ENCODE measurements at regions not wholly inside any gene's neighbourhood (a gene's known extent, or its start where the extent isn't known, plus 50 kb on each side); places are given as distances from the start of the nearest gene placed in this dataset.
"Not testable (repeated sequence)": the region's sequence is repeated elsewhere in the genome, so short reads cannot be mapped to it uniquely, and the experiment has no call there.

- H3K9me3 ChIP-seq: no peaks in the 10 kb centered on the region
- DNase-seq (ENCODE audit: low spot score): no peak
- H3K4me3 ChIP-seq: no peak overlapping the region
- intact Hi-C loops (cut with DNase I): no loop called here
- no peaks in the 10 kb centered on the region for H3K27me3 ChIP-seq (replicated peaks; ENCODE audit: insufficient read depth)
- no peak overlapping the region for H3K27ac ChIP-seq
- TF ChIP-seq POLR2AphosphoS5 (IDR thresholded peaks at IDR 0.05) (no peak), POLR2A (IDR thresholded peaks at IDR 0.05) (no peak), CTCF (IDR thresholded peaks at IDR 0.05) (no peak)
- no peaks in the 10 kb centered on the region for H3K4me1 ChIP-seq (replicated peaks)
- WGBS: 74% methylated on average over 1 of the region's 1 CpG
- no peaks in the 10 kb centered on the region for H3K36me3 ChIP-seq
Measured at GRCh38 chr4:111326450-111326849, 703.6 kb upstream of the PITX2 start.

- H3K4me1 ChIP-seq (replicated peaks): no peaks in the 10 kb centered on the region
- no peak for DNase-seq (ENCODE audit: low spot score)
- no peaks in the 10 kb centered on the region for H3K9me3 ChIP-seq
- H3K27ac ChIP-seq: no peak overlapping the region
- TF ChIP-seq CTCF (IDR thresholded peaks at IDR 0.05): no peak
- no peak for TF ChIP-seq POLR2A (IDR thresholded peaks at IDR 0.05)
- no peak for TF ChIP-seq POLR2AphosphoS5 (IDR thresholded peaks at IDR 0.05)
- H3K4me3 ChIP-seq: no peak overlapping the region
- no peaks in the 10 kb centered on the region for H3K27me3 ChIP-seq (replicated peaks; ENCODE audit: insufficient read depth)
- WGBS: 24% methylated on average over 2 of the region's 2 CpGs
- intact Hi-C loops (cut with DNase I): no loop called here
- H3K36me3 ChIP-seq: no peaks in the 10 kb centered on the region
Measured at GRCh38 chr4:111330786-111331185, 707.9 kb upstream of the PITX2 start.

- DNase-seq (ENCODE audit: low spot score): no peak
- no peaks in the 10 kb centered on the region for H3K4me1 ChIP-seq (replicated peaks)
- intact Hi-C loops (cut with DNase I): no loop called here
Measured at GRCh38 chr4:111334361-111334760, 711.5 kb upstream of the PITX2 start.

GRCh38 chr4:111337186-111337876, 714.5 kb upstream of the PITX2 start:
- H3K9me3 ChIP-seq; H3K36me3 ChIP-seq; H3K4me1 ChIP-seq (replicated peaks); H3K27me3 ChIP-seq (replicated peaks; ENCODE audit: insufficient read depth); H3K27ac ChIP-seq; DNase-seq (ENCODE audit: low spot score); H3K4me3 ChIP-seq; intact Hi-C loops (cut with DNase I): not testable (repeated sequence)
- 51% methylated on average over 18 of the region's 18 CpGs for WGBS

More at GRCh38 chr4:111334361-111334760, 711.5 kb upstream of the PITX2 start:
- Histone ChIP-seq H3K9me3 (no peaks in the 10 kb centered on the region), H3K4me3 (no peak overlapping the region), H3K27me3 (replicated peaks; ENCODE audit: insufficient read depth) (no peaks in the 10 kb centered on the region), H3K27ac (no peak overlapping the region), H3K36me3 (no peaks in the 10 kb centered on the region)
- TF ChIP-seq POLR2AphosphoS5 (IDR thresholded peaks at IDR 0.05) (no peak), CTCF (IDR thresholded peaks at IDR 0.05) (no peak), POLR2A (IDR thresholded peaks at IDR 0.05) (no peak)

- no peak overlapping the region for H3K4me3 ChIP-seq
- intact Hi-C loops (cut with DNase I): no loop called here
- H3K4me1 ChIP-seq (replicated peaks): no peaks in the 10 kb centered on the region
- no peaks in the 10 kb centered on the region for H3K9me3 ChIP-seq
- no peak for DNase-seq (ENCODE audit: low spot score)
- WGBS: 94% methylated on average over 2 of the region's 2 CpGs
- no peak overlapping the region for H3K27ac ChIP-seq
- TF ChIP-seq POLR2AphosphoS5 (IDR thresholded peaks at IDR 0.05) (no peak), POLR2A (IDR thresholded peaks at IDR 0.05) (no peak)
- no peaks in the 10 kb centered on the region for H3K36me3 ChIP-seq
- no peaks in the 10 kb centered on the region for H3K27me3 ChIP-seq (replicated peaks; ENCODE audit: insufficient read depth)
Measured at GRCh38 chr4:111359602-111360001, 736.7 kb upstream of the PITX2 start.

GRCh38 chr4:111360906-111361305, 738.0 kb upstream of the PITX2 start:
- Histone ChIP-seq H3K4me1 (replicated peaks) (no peaks in the 10 kb centered on the region), H3K4me3 (no peak overlapping the region), H3K27ac (no peak overlapping the region), H3K9me3 (no peaks in the 10 kb centered on the region), H3K36me3 (no peaks in the 10 kb centered on the region), H3K27me3 (replicated peaks; ENCODE audit: insufficient read depth) (no peaks in the 10 kb centered on the region)
- no peak for DNase-seq (ENCODE audit: low spot score)
- no peak for TF ChIP-seq POLR2AphosphoS5 (IDR thresholded peaks at IDR 0.05)
- no peak for TF ChIP-seq CTCF (IDR thresholded peaks at IDR 0.05)
- TF ChIP-seq POLR2A (IDR thresholded peaks at IDR 0.05): no peak
- intact Hi-C loops (cut with DNase I): no loop called here
- 75% methylated on average over 1 of the region's 1 CpG for WGBS
